ENCODE measurements at regions not wholly inside any gene's neighbourhood (a gene's known extent, or its start where the extent isn't known, plus 50 kb on each side); places are given as distances from the start of the nearest gene placed in this dataset.

GRCh38 chr4:111681270-111681669 is 464.0 kb upstream of the FAM241A start:
- no peak for FAIRE-seq

- no peak for FAIRE-seq
These were observed 463.5 kb upstream of the FAM241A start for GRCh38 chr4:111681751-111682150.

DNA sequence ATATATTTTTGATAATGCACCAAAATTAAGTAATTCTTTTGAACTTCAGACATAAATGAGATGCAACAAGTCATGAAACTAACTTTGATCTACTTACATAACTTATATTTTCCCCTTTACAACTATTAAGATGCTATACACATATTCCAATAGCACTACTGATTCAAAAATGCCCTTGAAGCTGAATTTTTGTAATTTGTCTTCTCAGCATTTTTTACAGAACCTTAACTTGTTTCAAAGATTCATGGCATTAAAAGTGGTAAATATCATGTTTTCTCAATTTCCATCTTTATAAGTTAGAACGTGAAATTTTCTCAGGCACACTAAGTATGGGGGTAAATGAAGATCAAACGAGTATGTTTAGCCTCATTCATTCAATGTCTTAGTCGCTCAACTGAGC is 460.0 kb upstream of the FAM241A start:
- no peak for FAIRE-seq

DNA sequence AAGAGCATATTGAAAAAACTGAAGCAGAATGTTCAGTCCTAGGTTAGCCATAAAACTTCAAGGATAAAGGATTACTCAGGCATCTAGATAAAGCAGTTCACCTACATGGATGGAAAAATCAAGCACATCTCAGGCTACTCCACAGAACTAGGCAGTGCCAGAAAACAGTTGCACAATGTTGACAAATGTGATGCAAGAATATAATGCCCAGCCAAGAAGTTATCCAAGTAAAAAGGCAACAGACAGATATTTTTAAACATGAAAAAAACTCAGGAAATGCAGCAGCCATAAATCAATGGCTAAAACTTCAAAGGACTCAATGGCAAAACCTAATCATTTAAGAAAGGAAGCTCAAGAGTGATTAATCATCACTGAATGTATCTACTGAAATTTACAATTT is 456.0 kb upstream of the FAM241A start:
- no peak for FAIRE-seq

GRCh38 chr4:111689731-111690130 is 455.5 kb upstream of the FAM241A start:
- no peak for FAIRE-seq

- FAIRE-seq = no peak
These were observed 451.5 kb upstream of the FAM241A start for GRCh38 chr4:111693758-111694157.

- no peak for FAIRE-seq
These were observed 449.6 kb upstream of the FAM241A start for GRCh38 chr4:111695677-111696076.

DNA sequence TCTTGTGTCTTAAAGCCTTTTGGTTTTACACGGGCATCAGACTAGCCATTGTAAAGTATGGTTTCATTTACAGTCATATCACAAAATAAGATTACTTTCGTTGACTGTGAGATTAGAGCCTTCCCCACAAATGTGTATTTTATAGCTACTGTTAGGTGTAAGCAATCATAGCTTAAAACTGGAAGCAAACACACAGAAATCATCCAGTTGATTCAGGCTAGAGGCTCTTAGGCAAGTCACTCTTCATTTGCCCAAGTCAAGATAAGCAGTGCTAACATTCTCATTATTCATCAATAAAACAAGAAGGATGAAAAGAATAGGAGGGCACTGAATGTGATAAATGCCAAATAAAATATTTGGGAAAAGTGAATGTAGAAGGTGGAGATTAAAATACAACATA is 448.7 kb upstream of the FAM241A start:
- no peak for FAIRE-seq

DNA sequence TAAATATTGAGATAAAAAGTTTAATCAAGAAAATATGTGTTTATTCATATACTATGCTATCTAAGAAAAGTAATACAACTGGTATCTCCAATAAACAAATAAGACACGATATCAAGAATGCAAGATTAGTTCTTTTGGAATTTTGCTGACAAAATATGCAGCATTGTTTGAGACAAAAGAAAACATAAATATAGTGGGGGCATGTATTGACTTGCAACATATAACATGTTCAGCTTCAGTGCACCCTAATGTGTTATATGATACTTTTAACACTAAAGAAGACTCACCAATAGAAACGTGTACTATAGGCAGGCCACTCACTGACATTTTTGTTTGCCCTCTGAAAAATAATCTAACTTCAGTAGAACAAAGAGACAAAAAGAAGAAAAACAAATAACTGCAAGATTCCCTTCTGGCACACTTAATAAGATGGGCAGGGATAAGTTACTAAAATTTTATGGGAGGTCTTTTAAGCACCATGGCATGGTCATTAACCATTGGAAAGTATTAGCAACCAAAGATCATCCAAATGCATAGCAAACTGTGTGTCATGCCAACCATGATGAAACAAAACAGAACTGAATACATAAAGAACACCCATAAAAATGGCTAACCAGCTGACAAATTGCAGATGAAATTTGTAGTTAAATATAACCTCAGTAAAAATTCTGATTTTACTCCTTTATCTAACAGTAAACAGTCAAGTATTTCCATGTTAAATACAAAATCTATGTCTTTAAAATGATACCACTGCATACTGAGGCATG is 447.9 kb upstream of the FAM241A start:
- FAIRE-seq = no peak

- FAIRE-seq = no peak
These were observed 446.9 kb upstream of the FAM241A start for GRCh38 chr4:111698361-111698760.

DNA sequence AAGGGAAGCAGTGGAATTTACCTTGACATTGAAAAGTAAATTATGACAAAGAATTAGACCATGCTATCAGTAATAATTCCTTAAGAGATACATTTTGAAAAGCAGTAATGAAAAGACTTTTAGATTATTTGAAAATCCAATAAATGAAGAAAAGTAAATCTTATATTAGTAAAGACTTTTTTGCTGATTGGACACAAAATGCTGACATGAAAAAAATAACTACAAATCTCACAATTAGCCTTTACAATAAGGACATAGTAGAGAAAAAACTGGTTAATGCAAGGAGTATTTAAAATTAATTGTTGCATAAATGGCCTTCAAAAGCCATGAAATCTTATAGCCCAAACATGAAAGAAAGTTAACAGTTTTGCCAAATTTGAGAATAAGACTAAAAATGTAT is 446.1 kb upstream of the FAM241A start:
- FAIRE-seq = no peak

DNA sequence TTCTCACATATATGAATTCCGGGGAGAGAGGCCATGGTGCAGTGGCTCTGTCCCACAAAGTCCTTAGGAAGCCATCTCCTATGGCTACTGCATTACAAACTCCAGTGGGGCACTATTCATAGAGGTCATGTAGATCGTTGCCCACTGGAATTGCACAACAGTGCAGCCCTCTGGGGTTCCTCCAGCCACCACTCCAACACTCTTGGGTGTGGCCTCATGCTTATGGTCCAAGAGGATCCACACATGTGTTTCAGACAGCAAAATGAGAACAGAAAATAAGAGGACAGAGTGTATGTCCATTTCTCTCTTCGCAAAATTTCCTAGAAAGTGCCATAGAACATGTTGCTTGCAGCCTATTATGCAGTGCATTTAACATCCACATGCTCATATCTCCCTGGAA is 444.2 kb upstream of the FAM241A start:
- no peak for FAIRE-seq

DNA sequence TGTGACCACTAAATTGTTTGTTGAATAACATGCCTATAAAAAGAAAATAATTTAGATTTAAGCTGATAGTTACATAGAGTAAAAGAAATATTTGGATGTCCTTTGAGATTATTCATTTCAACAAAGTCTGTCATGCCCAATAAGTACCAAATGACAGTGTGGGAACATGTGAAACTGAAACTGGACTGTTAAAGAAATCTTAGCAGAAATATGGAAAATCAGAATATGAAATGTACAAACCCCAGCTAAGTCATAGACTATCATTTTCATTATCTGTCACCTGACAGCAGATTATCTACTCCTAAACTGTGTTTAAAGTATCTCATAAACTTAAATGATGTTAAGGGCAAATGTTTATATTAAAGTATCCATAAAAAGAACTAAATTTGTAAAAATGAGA is 437.8 kb upstream of the FAM241A start:
- no peak for FAIRE-seq

GRCh38 chr4:111712093-111712677 is 433.1 kb upstream of the FAM241A start:
- peak; percentile 21 for FAIRE-seq

DNA sequence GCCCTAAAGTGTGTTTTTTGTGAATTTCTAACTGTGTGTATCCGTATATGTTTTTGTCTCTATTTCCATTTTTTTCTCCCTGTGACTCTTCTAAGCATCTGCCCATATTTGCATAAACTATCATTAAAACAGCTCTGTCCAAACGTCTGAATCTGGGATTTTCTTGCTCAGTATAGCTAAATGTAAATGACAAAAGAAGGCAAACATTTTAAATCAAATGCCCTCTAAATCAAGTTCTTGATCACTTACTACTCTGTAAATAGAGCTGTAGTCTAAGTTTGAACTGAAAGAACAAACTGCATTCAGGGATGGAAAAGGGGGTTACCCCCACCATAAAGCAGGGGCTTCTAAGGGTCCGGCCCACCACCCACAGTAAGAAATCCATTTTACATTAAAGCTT is 432.0 kb upstream of the FAM241A start:
- no peak for FAIRE-seq

GRCh38 chr4:111717921-111718320 is 427.3 kb upstream of the FAM241A start:
- no peak for FAIRE-seq

- FAIRE-seq = no peak
These were observed 426.3 kb upstream of the FAM241A start for GRCh38 chr4:111718763-111719559.

DNA sequence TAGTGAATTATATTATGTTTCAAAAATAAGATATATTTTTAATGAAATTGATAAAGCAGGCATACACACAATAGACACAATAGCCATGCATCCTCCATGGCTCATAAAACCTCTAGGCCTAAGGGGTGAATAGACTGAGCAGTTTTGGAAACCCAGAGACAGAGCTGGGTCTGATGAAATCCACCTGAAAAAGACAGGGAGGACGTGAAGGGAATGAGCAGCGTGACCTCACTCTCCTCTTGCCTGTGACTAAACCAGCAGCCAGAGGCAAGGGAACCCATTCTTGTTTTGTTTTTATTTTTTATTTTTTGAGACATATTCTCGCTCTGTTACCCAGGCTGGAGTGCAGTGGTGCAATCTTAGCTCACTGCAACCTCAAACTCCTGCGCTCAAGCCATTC is 424.4 kb upstream of the FAM241A start:
- no peak for FAIRE-seq

DNA sequence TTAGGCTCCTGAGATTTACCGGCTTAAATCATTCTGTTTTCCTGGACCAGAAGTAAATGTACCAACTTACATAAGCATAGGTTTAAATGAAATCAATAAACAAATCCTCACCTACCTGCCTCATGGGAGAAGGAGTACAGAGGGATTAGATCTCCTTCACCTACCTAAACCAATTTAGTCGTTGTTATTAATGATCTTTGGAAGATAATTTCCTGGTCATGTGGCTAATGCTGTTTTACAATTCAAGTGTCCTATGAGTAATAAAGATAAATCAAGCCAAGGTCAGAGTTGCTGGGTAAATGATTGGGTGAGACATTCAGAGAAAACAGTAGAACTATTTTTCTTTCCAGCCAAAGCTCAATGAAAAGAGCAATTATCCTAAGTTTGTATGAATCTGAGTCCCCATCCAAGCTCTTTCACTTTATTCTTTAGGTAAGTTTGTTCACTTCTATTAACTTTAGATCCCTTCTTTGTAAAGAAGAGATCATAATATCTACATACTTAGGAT is 423.0 kb upstream of the FAM241A start:
- no peak for FAIRE-seq

- no peak for FAIRE-seq
These were observed 408.7 kb upstream of the FAM241A start for GRCh38 chr4:111736516-111736915.

DNA sequence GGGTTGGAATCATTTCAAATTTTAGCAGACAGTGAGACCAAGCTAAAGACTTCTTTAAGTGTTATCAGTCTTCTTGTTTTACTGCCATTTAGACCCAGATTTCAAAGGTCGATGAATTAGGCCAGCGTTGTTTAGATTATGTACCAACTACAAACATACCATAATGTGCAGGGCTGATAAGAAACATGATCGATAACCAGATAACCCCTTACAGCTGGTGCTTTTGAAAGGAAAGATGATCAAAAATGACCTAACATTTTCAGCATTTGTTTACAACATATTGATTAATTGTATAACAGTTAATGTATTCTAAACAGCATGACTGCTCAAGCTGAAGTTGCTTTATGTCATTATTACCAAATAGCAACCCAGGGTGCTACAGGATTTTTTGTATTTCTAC is 400.4 kb upstream of the FAM241A start:
- no peak for FAIRE-seq

DNA sequence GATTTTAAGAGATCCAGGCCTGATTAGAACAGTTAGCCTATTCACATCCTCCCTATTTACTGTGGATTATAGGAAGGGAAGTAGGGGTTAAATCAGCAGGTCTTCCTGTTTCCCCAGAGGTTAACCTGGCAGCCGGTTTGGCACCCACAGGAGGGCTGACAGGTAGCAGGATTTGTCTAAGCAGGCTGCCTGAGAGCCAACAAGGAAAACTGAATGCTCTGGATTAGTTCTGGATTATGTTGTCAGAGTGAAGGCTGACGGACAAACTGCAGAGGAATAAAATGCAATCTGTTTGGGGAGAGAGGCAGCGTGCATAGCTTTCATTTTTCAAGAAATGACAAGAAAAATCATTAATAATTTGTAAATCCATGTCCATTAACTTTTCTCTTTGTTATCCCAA is 397.1 kb upstream of the FAM241A start:
- no peak for FAIRE-seq

DNA sequence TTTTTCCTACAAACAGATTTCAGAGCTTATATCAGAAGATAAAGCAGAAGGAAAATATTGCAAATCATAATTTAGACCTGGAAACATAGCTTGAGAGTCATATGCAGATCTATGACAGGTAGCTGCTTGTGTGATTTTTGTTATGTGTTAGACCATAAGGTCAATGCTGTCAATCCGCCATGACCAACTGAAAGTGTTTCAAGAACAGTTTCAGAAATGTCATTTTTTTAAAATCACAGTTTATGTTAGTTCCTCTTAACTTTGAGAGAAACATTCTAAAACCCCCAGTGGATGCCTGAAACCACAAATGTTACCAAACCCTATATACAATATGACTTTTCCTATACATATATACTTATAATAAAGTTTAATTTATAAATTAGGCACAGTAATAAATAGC is 391.3 kb upstream of the FAM241A start:
- no peak for FAIRE-seq

GRCh38 chr4:111755571-111755970 is 389.7 kb upstream of the FAM241A start:
- no peak for FAIRE-seq
